Gastrocnemius medialis (tissue), 4 donors: ENCODE measurements at regions not wholly inside any gene's neighbourhood (a gene's known extent, or its start where the extent isn't known, plus 50 kb on each side); places are given as distances from the start of the nearest gene placed in this dataset.
A peak's percentile ranks its signal among the peaks of the same experiment; 100 is the strongest.

Experiments used
- ATAC-seq, 2 donors: fragments of 150-250 bp; one replicate each; pipeline ENCODE4 v1.9.1; 2016
- DNase-seq, 2 donors: peaks; one replicate each; pipeline ENCODE4 v3.0.0-alpha.2; 2019
- H3K27ac ChIP-seq, 4 donors: fragments of 200-600 bp; sonication (generic); 1 replicate in 1 of 4; 2 replicates in 3 of 4; pipeline ENCODE4 v1.5.1; 2016 to 2018; ENCODE audit warnings: mild to moderate bottlenecking in 2 of 4, moderate library complexity in 1 of 4
- H3K27me3 ChIP-seq, 3 donors: fragments of 200-600 bp; sonication (generic) in 2 of 3; 1 replicate in 1 of 3; 2 replicates in 2 of 3; pipeline versions ENCODE4 v1.5.1 to v1.6.0; 2016 to 2019; ENCODE audit warnings: mild to moderate bottlenecking in 1 of 3, moderate library complexity in 1 of 3
- H3K36me3 ChIP-seq, 2 donors: fragments of 200-600 bp; sonication (generic) in 1 of 2; one replicate each; pipeline ENCODE4 v1.5.1; 2017 to 2018
- H3K4me1 ChIP-seq, 2 donors: fragments of 200-600 bp; sonication (generic) in 1 of 2; one replicate each; pipeline ENCODE4 v1.5.1; 2016 to 2017; ENCODE audit warnings: mild to moderate bottlenecking in 2 of 2
- H3K4me3 ChIP-seq, 4 donors: fragments of 200-600 bp; sonication (generic) in 3 of 4; 1 replicate in 1 of 4; 2 replicates in 3 of 4; pipeline ENCODE4 v1.5.1; 2016 to 2019; ENCODE audit warnings: mild to moderate bottlenecking in 2 of 4
- H3K9me3 ChIP-seq, 3 donors: fragments of 200-600 bp; sonication (generic) in 2 of 3; 1 replicate in 1 of 3; 2 replicates in 2 of 3; pipeline ENCODE4 v1.5.1; 2016 to 2019
- CTCF ChIP-seq, 5 experiments: fragments of 450-650 bp in 3 of 5; fragments of 200-600 bp in 2 of 5; sonication (generic) in 2 of 5; IDR thresholded peaks in 4 of 5; conservative IDR thresholded peaks in 1 of 5; 1 replicate in 4 of 5; 2 replicates in 1 of 5; pipeline ENCODE4 v1.5.1; 2016 to 2019; ENCODE audit warnings: antibody characterized with exemption in 5 of 5, mild to moderate bottlenecking in 3 of 5, moderate library complexity in 3 of 5
- POLR2A ChIP-seq, 2 donors: fragments of 450-650 bp; IDR thresholded peaks; one replicate each; pipeline ENCODE4 v1.6.1; 2017; ENCODE audit warnings: antibody characterized with exemption in 2 of 2, mild to moderate bottlenecking in 2 of 2, moderate library complexity in 2 of 2
- in situ Hi-C, 4 donors: fragments of 200-750 bp; cut with MboI; loops; one replicate each; pipeline versions ENCODE4 v1.15.0 to v1.8.0; 2017; ENCODE audit warnings: low sequenced_read_pairs in 4 of 4
- intact Hi-C: fragments of 100-400 bp; cut with DNase I; formaldehyde crosslinking; loops from one replicate; pipeline ENCODE4 v1.15.1; 2023; ENCODE audit warnings: low total_unique reads

GRCh38 chr12:34397591-34398365 is 375.5 kb downstream of the ALG10 start:
- in situ Hi-C loops (no loop called here), intact Hi-C loops (no loop called here)
- ATAC-seq: no peak
- no peaks in the 10 kb centered on the region for H3K4me1 ChIP-seq
- H3K27me3 ChIP-seq: no peaks in the 10 kb centered on the region
- H3K9me3 ChIP-seq: no peaks in the 10 kb centered on the region
- H3K36me3 ChIP-seq: no peaks in the 10 kb centered on the region
- no peak overlapping the region for H3K4me3 ChIP-seq
- TF ChIP-seq POLR2A (IDR thresholded peaks at IDR 0.05) (no peak), CTCF (IDR thresholded peaks at IDR 0.05 in 4 of 5, conservative IDR thresholded peaks at IDR 0.05 in 1 of 5) (no peak)
- peak; percentile 1 for DNase-seq
- H3K27ac ChIP-seq: no peak overlapping the region

- intact Hi-C loops (no loop called here), in situ Hi-C loops (no loop called here)
- H3K27ac ChIP-seq: no peak overlapping the region
- H3K27me3 ChIP-seq: no peaks in the 10 kb centered on the region
- H3K36me3 ChIP-seq: no peaks in the 10 kb centered on the region
- no peak for ATAC-seq
- no peaks in the 10 kb centered on the region for H3K9me3 ChIP-seq
- H3K4me3 ChIP-seq: no peak overlapping the region
- TF ChIP-seq POLR2A (IDR thresholded peaks at IDR 0.05) (no peak), CTCF (IDR thresholded peaks at IDR 0.05 in 4 of 5, conservative IDR thresholded peaks at IDR 0.05 in 1 of 5) (no peak)
- no peaks in the 10 kb centered on the region for H3K4me1 ChIP-seq
- peak; percentile 0 to 1 for DNase-seq
These were observed 376.0 kb downstream of the ALG10 start for GRCh38 chr12:34398366-34398705.

- ATAC-seq (no peak), DNase-seq (peak; percentile 0 to 5)
- Histone ChIP-seq H3K4me1 (no peaks in the 10 kb centered on the region), H3K27me3 (no peaks in the 10 kb centered on the region), H3K4me3 (no peak overlapping the region), H3K9me3 (no peaks in the 10 kb centered on the region), H3K27ac (no peak overlapping the region), H3K36me3 (no peaks in the 10 kb centered on the region)
- in situ Hi-C loops (no loop called here), intact Hi-C loops (no loop called here)
- TF ChIP-seq POLR2A (IDR thresholded peaks at IDR 0.05): no peak
- TF ChIP-seq CTCF (IDR thresholded peaks at IDR 0.05 in 4 of 5, conservative IDR thresholded peaks at IDR 0.05 in 1 of 5): no peak
These were observed 376.7 kb downstream of the ALG10 start for GRCh38 chr12:34398706-34399630.

GRCh38 chr12:34399631-34400410 is 377.5 kb downstream of the ALG10 start:
- intact Hi-C loops (no loop called here), in situ Hi-C loops (no loop called here)
- TF ChIP-seq POLR2A (IDR thresholded peaks at IDR 0.05) (no peak), CTCF (IDR thresholded peaks at IDR 0.05 in 4 of 5, conservative IDR thresholded peaks at IDR 0.05 in 1 of 5) (no peak)
- H3K9me3 ChIP-seq: no peaks in the 10 kb centered on the region
- H3K4me3 ChIP-seq: no peak overlapping the region
- no peaks in the 10 kb centered on the region for H3K4me1 ChIP-seq
- no peaks in the 10 kb centered on the region for H3K27me3 ChIP-seq
- no peak for ATAC-seq
- no peak overlapping the region for H3K27ac ChIP-seq
- peak in 1 of 2 donors; percentile 2 for DNase-seq
- no peaks in the 10 kb centered on the region for H3K36me3 ChIP-seq
